ENCODE measurements at regions not wholly inside any gene's neighbourhood (a gene's known extent, or its start where the extent isn't known, plus 50 kb on each side); places are given as distances from the start of the nearest gene placed in this dataset.

- no peaks in the 10 kb centered on the region for H3K36me3 ChIP-seq
- intact Hi-C loops (cut with DNase I) = no loop called here
- no peak overlapping the region for H3K27ac ChIP-seq
- no peak for TF ChIP-seq CTCF (IDR thresholded peaks at IDR 0.05)
- no peak overlapping the region for H3K4me3 ChIP-seq
- no peaks in the 10 kb centered on the region for H3K9me3 ChIP-seq
- H3K4me1 ChIP-seq = no peaks in the 10 kb centered on the region
- ATAC-seq = no peak
- no peak for DNase-seq
- no peaks in the 10 kb centered on the region for H3K27me3 ChIP-seq (ENCODE audit: low read depth)
These were observed 1169.2 kb upstream of the B3GALT2 start for GRCh38 chr1:194355488-194356106.

GRCh38 chr1:194353121-194353520 is 1166.7 kb upstream of the B3GALT2 start:
- no peak for ATAC-seq
- no peak for TF ChIP-seq CTCF (IDR thresholded peaks at IDR 0.05)

GRCh38 chr1:194347200-194347599 is 1160.8 kb upstream of the B3GALT2 start:
- Histone ChIP-seq H3K27me3 (ENCODE audit: low read depth) (no peaks in the 10 kb centered on the region), H3K9me3 (no peaks in the 10 kb centered on the region), H3K4me3 (no peak overlapping the region), H3K4me1 (no peaks in the 10 kb centered on the region), H3K36me3 (no peaks in the 10 kb centered on the region), H3K27ac (no peak overlapping the region)
- ATAC-seq = no peak
- TF ChIP-seq CTCF (IDR thresholded peaks at IDR 0.05) = no peak
- DNase-seq = no peak
- intact Hi-C loops (cut with DNase I) = no loop called here

More at GRCh38 chr1:194353121-194353520, 1166.7 kb upstream of the B3GALT2 start:
- no peak overlapping the region for H3K27ac ChIP-seq
- H3K9me3 ChIP-seq = no peaks in the 10 kb centered on the region
- no peaks in the 10 kb centered on the region for H3K27me3 ChIP-seq (ENCODE audit: low read depth)
- no peak for DNase-seq
- intact Hi-C loops (cut with DNase I) = no loop called here
- H3K36me3 ChIP-seq = no peaks in the 10 kb centered on the region
- no peak overlapping the region for H3K4me3 ChIP-seq
- no peaks in the 10 kb centered on the region for H3K4me1 ChIP-seq

- no peak for ATAC-seq
These were observed 1156.3 kb upstream of the B3GALT2 start for GRCh38 chr1:194342484-194343262.

GRCh38 chr1:194341587-194341986 is 1155.2 kb upstream of the B3GALT2 start:
- no peak for ATAC-seq
- intact Hi-C loops (cut with DNase I) = no loop called here

More at GRCh38 chr1:194342484-194343262, 1156.3 kb upstream of the B3GALT2 start:
- no peak for DNase-seq
- Histone ChIP-seq H3K9me3 (no peaks in the 10 kb centered on the region), H3K36me3 (no peaks in the 10 kb centered on the region), H3K27ac (no peak overlapping the region), H3K4me3 (no peak overlapping the region), H3K27me3 (ENCODE audit: low read depth) (no peaks in the 10 kb centered on the region), H3K4me1 (no peaks in the 10 kb centered on the region)
- no peak for TF ChIP-seq CTCF (IDR thresholded peaks at IDR 0.05)
- intact Hi-C loops (cut with DNase I) = no loop called here

More at GRCh38 chr1:194341587-194341986, 1155.2 kb upstream of the B3GALT2 start:
- Histone ChIP-seq H3K4me3 (no peak overlapping the region), H3K4me1 (no peaks in the 10 kb centered on the region), H3K36me3 (no peaks in the 10 kb centered on the region), H3K9me3 (no peaks in the 10 kb centered on the region), H3K27ac (no peak overlapping the region), H3K27me3 (ENCODE audit: low read depth) (no peaks in the 10 kb centered on the region)
- no peak for DNase-seq
- no peak for TF ChIP-seq CTCF (IDR thresholded peaks at IDR 0.05)
